Loucy (cell line): ENCODE measurements at regions not wholly inside any gene's neighbourhood (a gene's known extent, or its start where the extent isn't known, plus 50 kb on each side); places are given as distances from the start of the nearest gene placed in this dataset.

Experiments used
- H2AFZ ChIP-seq: fragments of 200-600 bp; sonication (generic); 2 replicates; pipeline ENCODE4 v1.6.0; 2016; ENCODE audit warnings: antibody characterized with exemption, mild to moderate bottlenecking, low read length, moderate library complexity
- H3F3A ChIP-seq: fragments of 200-600 bp; 2 replicates; pipeline ENCODE4 v1.6.0; 2016; ENCODE audit warnings: antibody characterized with exemption, low read depth, mild to moderate bottlenecking
- H3K27me3 ChIP-seq: fragments of 200-600 bp; sonication (generic); 2 replicates; pipeline ENCODE4 v1.6.1; 2014; ENCODE audit warnings: low read length, mild to moderate bottlenecking; ENCODE audit not compliant: insufficient read depth, poor library complexity, severe bottlenecking
- H3K36me3 ChIP-seq: fragments of 200-600 bp; sonication (generic); 2 replicates; pipeline ENCODE4 v1.6.1; 2016; ENCODE audit warnings: low read length; ENCODE audit not compliant: insufficient read depth
- H3K4me1 ChIP-seq: fragments of 200-600 bp; sonication (generic); 2 replicates; pipeline ENCODE4 v1.5.1; 2014; ENCODE audit warnings: low read length, mild to moderate bottlenecking; ENCODE audit not compliant: insufficient read depth, poor library complexity, severe bottlenecking
- H3K4me2 ChIP-seq: fragments of 200-600 bp; sonication (generic); 2 replicates; pipeline ENCODE4 v1.6.0; 2014; ENCODE audit warnings: antibody characterized with exemption, low read length, low read depth, mild to moderate bottlenecking; ENCODE audit not compliant: poor library complexity, severe bottlenecking
- H3K4me3 ChIP-seq: fragments of 200-600 bp; sonication (generic); 2 replicates; pipeline ENCODE4 v1.5.1; 2014; ENCODE audit warnings: low read length, mild to moderate bottlenecking, mixed read lengths; ENCODE audit not compliant: poor library complexity, severe bottlenecking
- H3K79me2 ChIP-seq: fragments of 200-600 bp; sonication (generic); 2 replicates; pipeline ENCODE4 v1.6.1; 2014; ENCODE audit warnings: low read length; ENCODE audit not compliant: insufficient read depth
- H3K9ac ChIP-seq: fragments of 200-600 bp; sonication (generic); 2 replicates; pipeline ENCODE4 v1.6.0; 2014; ENCODE audit warnings: mild to moderate bottlenecking, low read depth, low read length, moderate library complexity; ENCODE audit not compliant: poor library complexity, severe bottlenecking
- H3K9me2 ChIP-seq: fragments of 200-600 bp; sonication (generic); replicated peaks from 2 replicates; pipeline ENCODE4 v1.6.1; 2016; ENCODE audit warnings: low read depth, low read length, mixed read lengths
- H3K9me3 ChIP-seq: fragments of 200-600 bp; sonication (generic); 2 replicates; pipeline ENCODE4 v1.6.1; 2014; ENCODE audit warnings: mild to moderate bottlenecking, antibody characterized with exemption, low read length, low read depth; ENCODE audit not compliant: insufficient read depth
- H4K20me1 ChIP-seq: fragments of 200-600 bp; sonication (generic); 2 replicates; pipeline ENCODE4 v1.6.0; 2014; ENCODE audit warnings: antibody characterized with exemption, low read length, mild to moderate bottlenecking; ENCODE audit not compliant: insufficient read depth, poor library complexity, severe bottlenecking
- CTCF ChIP-seq: fragments of 200-600 bp; sonication (generic); conservative IDR thresholded peaks from 2 replicates; pipeline ENCODE4 v1.5.1; 2014; ENCODE audit warnings: mild to moderate bottlenecking, antibody characterized with exemption, low read length
- EZH2phosphoT487 ChIP-seq: fragments of 200-600 bp; IDR thresholded peaks from 2 replicates; pipeline ENCODE4 v1.6.1; 2018; ENCODE audit warnings: antibody characterized with exemption, mild to moderate bottlenecking, moderate library complexity, borderline replicate concordance

DNA sequence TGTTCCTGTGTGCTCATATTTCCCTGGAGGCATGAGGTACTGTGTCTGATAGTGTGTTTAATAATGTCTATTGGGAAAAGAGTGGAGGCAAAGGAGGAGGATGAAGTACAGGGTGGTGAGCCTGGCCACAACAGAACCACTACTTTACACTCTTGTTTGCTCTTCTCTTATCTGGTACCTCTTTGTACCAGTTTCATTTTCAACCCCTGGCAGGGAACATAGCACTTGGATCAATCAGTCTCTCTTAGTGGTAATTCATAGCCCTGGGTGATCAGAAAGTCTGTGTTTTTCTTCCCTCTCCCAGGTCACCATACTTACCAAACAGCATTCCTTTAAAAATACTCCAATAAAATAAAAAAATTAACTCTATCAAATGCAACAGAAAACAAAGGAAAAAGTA lies 105.4 kb downstream of the DMRT2 start:
- TF ChIP-seq EZH2phosphoT487 (no peak), CTCF (no peak)
- H3K4me3 ChIP-seq = no peak overlapping the region
- H3K9me2 ChIP-seq = no peaks in the 10 kb centered on the region
- no peaks in the 10 kb centered on the region for H3K27me3 ChIP-seq
- no peaks in the 10 kb centered on the region for H3K79me2 ChIP-seq
- peaks cover 10% of the 10 kb centered on the region for H3K4me1 ChIP-seq
- H3K9ac ChIP-seq = no peak overlapping the region
- no peak overlapping the region for H3K4me2 ChIP-seq
- H4K20me1 ChIP-seq = no peaks in the 10 kb centered on the region
- H3K36me3 ChIP-seq = no peaks in the 10 kb centered on the region
- no peaks in the 10 kb centered on the region for H3F3A ChIP-seq
- no peaks in the 10 kb centered on the region for H3K9me3 ChIP-seq
- no peak overlapping the region for H2AFZ ChIP-seq

DNA sequence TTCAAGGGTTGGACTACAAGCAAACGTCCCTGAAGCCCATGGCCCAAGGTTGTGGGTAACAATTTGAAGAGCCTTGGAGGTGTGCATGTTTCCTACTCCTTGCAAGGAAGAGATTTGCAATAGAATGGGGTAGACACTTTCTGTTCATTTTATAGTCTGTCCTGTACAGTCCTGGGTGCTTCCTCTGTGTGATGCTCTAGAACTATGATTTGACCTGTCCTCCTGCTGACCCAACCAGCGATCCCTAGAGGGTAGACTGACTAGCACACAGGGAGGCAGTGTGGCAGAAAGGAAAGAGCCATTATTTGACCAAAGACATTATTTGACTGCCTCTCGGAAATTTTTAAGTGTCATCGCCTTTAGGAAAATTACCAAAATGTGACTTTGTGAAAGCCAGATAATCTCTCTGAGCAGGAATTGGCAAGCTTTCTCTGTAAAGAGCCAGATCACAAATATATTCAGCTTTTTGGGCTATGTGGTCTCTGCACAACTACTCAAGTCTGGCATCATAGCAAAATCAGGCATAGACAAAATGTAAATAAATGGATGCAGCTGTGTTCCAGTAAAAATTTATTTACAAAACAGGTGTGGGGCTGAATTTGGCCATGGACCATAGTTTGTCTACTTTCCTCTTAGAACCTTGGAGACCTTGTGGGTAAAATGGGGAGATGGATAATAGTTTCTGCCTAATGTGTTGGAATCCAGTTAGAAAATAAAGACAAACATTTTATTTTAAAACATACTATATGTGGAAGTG lies 106.8 kb downstream of the DMRT2 start:
- no peaks in the 10 kb centered on the region for H3K9me3 ChIP-seq
- peaks cover 6% of the 10 kb centered on the region for H3K4me1 ChIP-seq
- H3K4me2 ChIP-seq = no peak overlapping the region
- H3F3A ChIP-seq = no peaks in the 10 kb centered on the region
- no peaks in the 10 kb centered on the region for H4K20me1 ChIP-seq
- no peaks in the 10 kb centered on the region for H3K9me2 ChIP-seq
- no peak overlapping the region for H2AFZ ChIP-seq
- no peaks in the 10 kb centered on the region for H3K79me2 ChIP-seq
- no peak overlapping the region for H3K4me3 ChIP-seq
- no peak overlapping the region for H3K9ac ChIP-seq
- H3K27me3 ChIP-seq = no peaks in the 10 kb centered on the region
- H3K36me3 ChIP-seq = no peaks in the 10 kb centered on the region
- TF ChIP-seq EZH2phosphoT487 = no peak
- TF ChIP-seq CTCF = no peak

GRCh38 chr9:1157836-1158235 lies 107.7 kb downstream of the DMRT2 start:
- no peaks in the 10 kb centered on the region for H3K27me3 ChIP-seq
- H3K4me2 ChIP-seq = no peak overlapping the region
- H3K9ac ChIP-seq = no peak overlapping the region
- TF ChIP-seq CTCF = no peak
- TF ChIP-seq EZH2phosphoT487 = no peak
- H3F3A ChIP-seq = no peaks in the 10 kb centered on the region
- no peaks in the 10 kb centered on the region for H4K20me1 ChIP-seq
- H3K79me2 ChIP-seq = no peaks in the 10 kb centered on the region
- no peak overlapping the region for H3K4me3 ChIP-seq
- no peaks in the 10 kb centered on the region for H3K36me3 ChIP-seq
- no peak overlapping the region for H2AFZ ChIP-seq
- no peaks in the 10 kb centered on the region for H3K4me1 ChIP-seq
- H3K9me2 ChIP-seq = no peaks in the 10 kb centered on the region
- no peaks in the 10 kb centered on the region for H3K9me3 ChIP-seq
